Ectodermal cell (in vitro differentiated cells): ENCODE measurements at regions not wholly inside any gene's neighbourhood (a gene's known extent, or its start where the extent isn't known, plus 50 kb on each side); places are given as distances from the start of the nearest gene placed in this dataset.
"Not testable (repeated sequence)": the region's sequence is repeated elsewhere in the genome, so short reads cannot be mapped to it uniquely, and the experiment has no call there.

Experiments used
- H3K27ac ChIP-seq: 2 replicates; pipeline ENCODE4 v1.7.0; 2013; ENCODE audit warnings: mild to moderate bottlenecking, low read depth, low read length; ENCODE audit not compliant: insufficient read depth, poor library complexity, severe bottlenecking
- H3K27me3 ChIP-seq: 2 replicates; pipeline ENCODE4 v1.7.0; 2013; ENCODE audit warnings: mild to moderate bottlenecking, low read length; ENCODE audit not compliant: insufficient read depth, control insufficient read depth, poor library complexity, severe bottlenecking
- H3K36me3 ChIP-seq: one replicate; pipeline ENCODE4 v1.7.0; 2013; ENCODE audit warnings: low read length; ENCODE audit not compliant: control insufficient read depth, insufficient read depth
- H3K4me1 ChIP-seq: one replicate; pipeline ENCODE4 v1.7.0; 2013; ENCODE audit warnings: low read length; ENCODE audit not compliant: control insufficient read depth, insufficient read depth
- H3K4me3 ChIP-seq: 2 replicates; pipeline ENCODE4 v1.7.0; 2013; ENCODE audit warnings: low read depth, low read length, control low read depth; ENCODE audit not compliant: insufficient read depth
- H3K9me3 ChIP-seq: 2 replicates; pipeline ENCODE4 v1.7.0; 2013; ENCODE audit warnings: mild to moderate bottlenecking, low read length, moderate library complexity; ENCODE audit not compliant: control insufficient read depth
- WGBS, 2 experiments: methylation state at CpG; one replicate each; pipeline ENCODE4 v1.1.7; 2013; ENCODE audit warnings: missing lambda C conversion rate in 2 of 2; 5-methylcytosine and 5-hydroxymethylcytosine counted together

DNA sequence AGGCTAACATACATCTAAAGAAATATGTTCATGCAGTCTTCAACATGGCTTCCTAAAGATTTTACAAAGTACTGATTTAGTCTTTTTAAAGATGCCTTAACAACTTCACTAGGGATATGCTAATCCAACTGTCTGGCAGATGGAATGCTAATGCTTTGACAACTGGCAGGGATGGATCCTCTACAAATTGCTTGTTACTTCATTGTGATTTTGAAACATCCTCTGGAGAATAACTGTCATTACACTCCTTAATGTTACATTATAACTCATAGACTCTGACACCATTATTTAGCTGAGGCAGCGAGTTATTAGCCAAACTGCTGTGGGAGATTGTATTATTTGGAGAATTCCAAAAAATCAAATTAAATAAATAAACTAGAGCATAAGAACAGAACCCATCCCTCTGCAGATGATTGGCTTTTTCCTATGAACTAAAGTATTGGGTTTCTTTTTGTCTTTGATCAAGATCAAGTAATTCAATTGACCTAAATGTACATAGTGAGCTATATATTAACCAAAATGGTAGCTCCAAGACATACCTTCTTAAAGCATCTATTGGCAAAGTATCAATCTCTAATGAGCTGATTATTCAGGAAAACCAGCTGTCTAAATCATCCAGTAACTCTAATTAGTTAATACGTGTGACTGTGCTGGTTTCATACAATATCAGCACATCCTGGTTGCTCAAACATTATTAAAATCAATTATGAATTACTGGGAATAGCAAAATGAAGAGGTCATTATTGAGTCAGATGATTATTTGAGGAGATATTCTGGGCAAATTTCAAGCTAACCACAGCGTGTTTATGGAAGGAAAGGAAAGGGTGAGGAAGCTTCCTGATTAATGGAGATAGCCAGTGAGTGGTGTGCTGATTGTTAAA, 321.3 kb upstream of the TFPI start:
- Histone ChIP-seq H3K9me3 (no peaks in the 10 kb centered on the region), H3K27ac (no peak overlapping the region), H3K4me1 (no peaks in the 10 kb centered on the region), H3K4me3 (no peak overlapping the region), H3K27me3 (no peaks in the 10 kb centered on the region), H3K36me3 (no peaks in the 10 kb centered on the region)
- 95 to 100% methylated on average over 2 of the region's 3 CpGs for WGBS, 2 experiments

DNA sequence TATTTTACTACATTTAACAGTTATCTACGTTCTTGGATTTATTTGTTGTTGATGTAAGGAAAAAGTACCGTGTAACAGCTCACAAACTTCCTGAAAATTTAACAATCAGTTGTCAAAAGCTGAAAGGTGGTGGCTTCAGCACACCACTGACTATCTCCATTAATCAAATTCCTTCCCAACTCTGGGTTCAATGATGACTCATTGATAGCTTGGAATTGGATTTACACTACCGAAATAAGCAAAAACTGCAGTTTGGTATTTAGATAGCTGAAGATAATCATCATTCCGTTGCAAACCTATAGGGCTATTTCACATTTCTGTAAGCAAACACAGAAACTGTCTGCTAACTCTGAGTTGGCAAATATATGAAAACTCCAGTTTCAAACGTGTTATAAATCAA, 322.3 kb upstream of the TFPI start:
- Histone ChIP-seq H3K4me1 (no peaks in the 10 kb centered on the region), H3K9me3 (no peaks in the 10 kb centered on the region), H3K27ac (no peak overlapping the region), H3K4me3 (no peak overlapping the region), H3K36me3 (no peaks in the 10 kb centered on the region), H3K27me3 (no peaks in the 10 kb centered on the region)
- WGBS, 2 experiments: 95 to 100% methylated on average over 2 to 3 of the region's 5 CpGs

DNA sequence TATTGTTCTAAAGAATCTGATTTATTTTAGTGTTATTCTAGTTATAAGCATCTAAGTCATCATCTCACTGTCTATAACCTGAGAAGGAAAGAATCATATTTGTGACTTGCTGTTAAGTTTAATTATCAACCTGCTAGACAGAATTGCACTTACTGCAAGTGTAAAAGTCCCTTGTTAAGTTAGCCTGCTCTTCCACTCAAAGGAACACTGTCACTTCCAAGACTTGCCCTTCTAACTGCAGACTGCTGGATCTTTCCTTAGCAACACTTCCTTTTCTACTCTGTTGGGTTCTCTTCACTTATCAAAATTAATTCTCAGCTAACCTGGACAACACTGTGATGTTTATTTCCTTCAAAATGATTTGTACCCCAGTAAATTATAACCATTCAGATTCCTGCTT, 323.2 kb upstream of the TFPI start:
- H3K4me3 ChIP-seq: no peak overlapping the region
- H3K27me3 ChIP-seq: no peaks in the 10 kb centered on the region
- H3K9me3 ChIP-seq: no peaks in the 10 kb centered on the region
- H3K27ac ChIP-seq: no peak overlapping the region
- H3K36me3 ChIP-seq: no peaks in the 10 kb centered on the region
- H3K4me1 ChIP-seq: no peaks in the 10 kb centered on the region

DNA sequence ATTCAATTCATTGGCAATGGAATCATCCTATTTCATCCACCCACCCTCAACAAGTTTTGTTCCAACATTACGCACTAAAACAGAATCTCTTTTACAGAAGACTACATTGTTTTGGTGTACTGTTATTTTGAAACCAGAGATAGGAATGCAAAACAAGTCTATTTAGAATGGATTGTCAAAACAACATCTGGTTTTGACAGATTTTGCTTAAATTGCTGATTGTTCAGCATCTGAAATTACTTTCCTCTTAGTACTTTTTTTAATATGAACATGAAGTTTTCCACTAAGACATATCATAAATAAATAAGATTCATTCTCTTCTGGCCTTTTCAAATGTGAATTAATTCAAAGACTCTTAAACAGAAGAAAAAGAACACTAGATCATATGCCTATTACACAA, 323.9 kb upstream of the TFPI start:
- Histone ChIP-seq H3K4me1 (no peaks in the 10 kb centered on the region), H3K9me3 (no peaks in the 10 kb centered on the region), H3K27me3 (no peaks in the 10 kb centered on the region), H3K36me3 (no peaks in the 10 kb centered on the region), H3K4me3 (no peak overlapping the region), H3K27ac (no peak overlapping the region)
- WGBS, 2 experiments: 100% methylated on average over 1 of the region's 1 CpG; no CpG with 5 or more reads in 1 of the 2 experiments

DNA sequence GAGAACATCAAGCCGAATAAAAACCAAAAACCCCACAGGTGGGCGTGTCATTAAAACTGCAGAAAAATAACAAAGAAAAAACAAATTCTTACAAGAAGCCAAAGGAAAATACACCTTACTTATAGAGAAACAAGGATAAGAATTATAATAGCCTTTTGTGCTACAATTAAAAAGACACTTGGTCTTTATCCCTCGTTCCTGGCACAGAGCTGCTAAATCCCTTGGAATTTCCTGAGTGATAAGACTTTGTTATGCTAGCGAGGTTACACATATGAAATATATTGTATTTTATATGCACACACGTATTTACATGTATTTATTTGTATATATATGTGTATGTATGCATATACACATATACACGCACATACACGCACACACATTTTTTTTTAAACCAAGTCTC, 325.3 kb upstream of the TFPI start:
- H3K9me3 ChIP-seq: no peaks in the 10 kb centered on the region
- H3K27ac ChIP-seq: no peak overlapping the region
- H3K36me3 ChIP-seq: no peaks in the 10 kb centered on the region
- H3K4me3 ChIP-seq: no peak overlapping the region
- no peaks in the 10 kb centered on the region for H3K27me3 ChIP-seq
- WGBS, 2 experiments: 88 to 91% methylated on average over 3 of the region's 7 CpGs
- H3K4me1 ChIP-seq: no peaks in the 10 kb centered on the region

DNA sequence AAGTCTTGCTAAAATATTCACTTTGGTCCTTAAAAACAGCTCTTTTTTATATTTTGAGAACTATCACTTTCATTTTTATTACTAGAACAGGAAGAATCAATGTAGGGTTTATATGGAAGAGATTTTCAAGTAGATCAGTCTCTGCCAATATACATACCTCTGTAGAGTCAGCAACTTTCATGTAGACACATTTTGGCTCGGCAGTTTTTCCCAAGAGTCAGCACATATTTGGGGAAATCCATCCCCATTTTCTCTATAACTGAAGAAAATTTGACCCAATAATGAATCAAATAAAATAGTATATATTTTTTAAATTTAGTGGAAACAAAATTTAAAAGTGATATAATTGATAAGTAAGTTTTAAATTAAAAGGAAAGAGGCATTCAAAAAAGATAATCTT, 329.8 kb upstream of the TFPI start:
- no peak overlapping the region for H3K4me3 ChIP-seq
- H3K36me3 ChIP-seq: no peaks in the 10 kb centered on the region
- H3K9me3 ChIP-seq: no peaks in the 10 kb centered on the region
- H3K4me1 ChIP-seq: no peaks in the 10 kb centered on the region
- no peak overlapping the region for H3K27ac ChIP-seq
- H3K27me3 ChIP-seq: no peaks in the 10 kb centered on the region
- WGBS, 2 experiments: 88 to 100% methylated on average over 1 of the region's 1 CpG

DNA sequence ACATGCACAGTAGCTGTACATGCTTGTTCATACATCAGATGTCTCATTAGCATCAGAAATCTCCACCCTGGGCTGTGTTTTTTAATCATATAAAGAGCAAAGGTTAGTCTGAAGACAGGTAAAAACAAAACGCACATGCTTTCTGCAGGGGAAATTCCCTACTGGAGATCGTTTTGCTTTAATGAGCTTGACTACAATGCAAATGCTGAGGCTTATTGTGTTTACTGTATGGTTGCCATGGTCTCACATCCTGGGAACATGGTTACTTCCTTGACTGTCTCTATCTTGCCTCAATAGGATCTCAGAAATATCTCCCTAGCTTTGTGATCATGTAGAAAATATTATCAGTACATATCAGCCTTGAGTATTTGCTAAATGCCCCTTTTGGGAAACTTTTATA, 336.5 kb upstream of the TFPI start:
- 76 to 79% methylated on average over 2 of the region's 2 CpGs for WGBS, 2 experiments
- H3K9me3 ChIP-seq: no peaks in the 10 kb centered on the region
- no peak overlapping the region for H3K4me3 ChIP-seq
- no peak overlapping the region for H3K27ac ChIP-seq
- no peaks in the 10 kb centered on the region for H3K4me1 ChIP-seq
- no peaks in the 10 kb centered on the region for H3K36me3 ChIP-seq
- H3K27me3 ChIP-seq: no peaks in the 10 kb centered on the region

DNA sequence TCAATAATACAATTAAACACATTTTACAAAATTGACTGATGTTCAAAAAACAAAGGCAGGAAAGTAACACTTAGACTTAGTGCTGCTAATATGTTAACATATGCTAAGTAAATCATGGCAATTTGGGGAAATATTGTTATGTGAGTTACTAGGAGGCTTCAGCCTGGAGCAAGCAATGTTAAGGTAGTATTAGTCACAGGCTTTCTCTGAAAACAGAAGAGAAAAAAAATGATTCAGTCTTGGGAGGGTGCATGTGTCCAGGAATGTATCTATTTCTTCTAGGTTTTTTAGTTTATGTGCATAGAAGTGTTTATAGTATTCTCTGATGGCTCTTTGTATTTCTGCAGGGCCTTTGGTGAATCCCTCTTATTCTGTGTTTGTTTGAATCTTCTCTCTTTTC, 345.8 kb upstream of the TFPI start:
- H3K27ac ChIP-seq: no peak overlapping the region
- no peaks in the 10 kb centered on the region for H3K36me3 ChIP-seq
- H3K4me3 ChIP-seq: no peak overlapping the region
- no peaks in the 10 kb centered on the region for H3K9me3 ChIP-seq
- H3K4me1 ChIP-seq: no peaks in the 10 kb centered on the region
- no peaks in the 10 kb centered on the region for H3K27me3 ChIP-seq

DNA sequence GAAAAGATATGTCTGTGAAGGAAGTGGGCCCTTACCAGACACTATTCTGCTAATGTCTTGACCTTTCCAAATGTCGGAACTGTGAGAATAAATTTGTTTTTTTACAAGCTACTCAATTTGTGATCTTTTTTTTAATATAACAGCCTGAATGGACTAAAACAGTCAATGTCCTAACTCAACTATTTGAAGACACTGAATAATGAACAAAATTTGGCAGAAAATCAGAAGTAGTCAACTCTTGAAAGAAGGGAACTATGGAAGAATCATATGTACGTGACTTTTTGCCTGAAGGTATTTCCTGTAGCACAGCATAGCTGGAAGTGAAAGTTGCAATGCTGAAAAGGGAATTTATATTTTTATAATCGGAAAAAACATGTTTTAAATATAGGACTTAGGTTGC, 351.8 kb upstream of the TFPI start:
- 84 to 93% methylated on average over 2 to 3 of the region's 3 CpGs for WGBS, 2 experiments
- Histone ChIP-seq H3K27ac (no peak overlapping the region), H3K27me3 (no peaks in the 10 kb centered on the region), H3K36me3 (no peaks in the 10 kb centered on the region), H3K4me3 (no peak overlapping the region), H3K9me3 (no peaks in the 10 kb centered on the region), H3K4me1 (no peaks in the 10 kb centered on the region)

DNA sequence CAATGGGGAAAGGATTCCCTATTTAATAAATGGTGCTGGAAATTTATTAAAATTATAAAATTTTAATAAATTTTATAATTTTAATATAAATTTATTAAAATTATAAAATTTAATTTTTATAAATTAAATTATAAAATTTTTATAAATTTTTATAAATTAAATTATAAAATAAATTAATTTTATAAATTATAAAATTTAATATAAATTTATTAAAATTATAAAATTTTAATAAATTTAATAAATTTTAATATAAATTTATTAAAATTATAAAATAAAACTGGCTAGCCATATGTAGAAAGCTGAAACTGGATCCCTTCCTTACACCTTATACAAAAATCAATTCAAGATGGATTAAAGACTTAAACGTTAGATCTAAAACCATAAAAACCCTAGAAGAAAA, 356.7 kb upstream of the TFPI start:
- no CpG with 5 or more reads among the region's 1 CpG for WGBS, 2 experiments
- not testable (repeated sequence) for H3K4me1 ChIP-seq, H3K9me3 ChIP-seq, H3K27ac ChIP-seq, H3K4me3 ChIP-seq, H3K36me3 ChIP-seq, H3K27me3 ChIP-seq

DNA sequence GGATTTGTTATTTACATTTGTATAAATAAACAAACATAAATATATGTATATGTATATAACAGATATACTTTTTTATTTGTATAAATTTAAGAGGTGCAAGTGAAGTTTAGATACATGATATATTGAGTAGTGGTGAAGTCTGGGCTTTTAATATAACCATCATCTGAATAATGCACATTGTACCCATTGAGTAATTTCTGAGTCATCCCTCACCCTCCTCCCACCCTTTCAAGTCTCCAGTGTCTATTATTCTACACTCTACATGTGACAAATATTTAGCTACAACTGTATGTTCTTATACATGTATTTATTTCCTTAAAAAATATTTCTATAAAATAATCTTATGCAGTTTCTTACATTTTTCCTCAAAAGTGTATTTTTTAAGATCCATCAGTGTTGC, 358.7 kb upstream of the TFPI start:
- Histone ChIP-seq H3K27ac (no peak overlapping the region), H3K27me3 (no peaks in the 10 kb centered on the region), H3K9me3 (no peaks in the 10 kb centered on the region), H3K4me3 (no peak overlapping the region), H3K4me1 (no peaks in the 10 kb centered on the region), H3K36me3 (no peaks in the 10 kb centered on the region)
